Colonic mucosa (tissue), 4 donors: ENCODE measurements at regions not wholly inside any gene's neighbourhood (a gene's known extent, or its start where the extent isn't known, plus 50 kb on each side); places are given as distances from the start of the nearest gene placed in this dataset.

Experiments used
- DNase-seq: peaks from one replicate; pipeline ENCODE4 v3.0.0-alpha.2; 2020
- H3K27ac ChIP-seq: fragments of 200-600 bp; one replicate; pipeline ENCODE4 v1.8.0; 2021
- H3K27me3 ChIP-seq: fragments of 200-600 bp; one replicate; pipeline ENCODE4 v1.8.0; 2021
- H3K36me3 ChIP-seq: fragments of 200-600 bp; one replicate; pipeline ENCODE4 v1.8.0; 2021
- H3K4me1 ChIP-seq: fragments of 200-600 bp; one replicate; pipeline ENCODE4 v1.8.0; 2021; ENCODE audit warnings: mild to moderate bottlenecking
- H3K4me3 ChIP-seq: fragments of 200-600 bp; one replicate; pipeline ENCODE4 v1.8.0; 2021
- H3K9ac ChIP-seq, 2 donors: one replicate each; pipeline ENCODE4 v1.7.0; 2013; ENCODE audit warnings: control low read depth in 2 of 2, low read depth in 2 of 2, low read length in 2 of 2
- H3K9me3 ChIP-seq: fragments of 200-600 bp; one replicate; pipeline ENCODE4 v1.8.0; 2021
- intact Hi-C: fragments of 100-400 bp; cut with DNase I; formaldehyde crosslinking; loops from one replicate; pipeline ENCODE4 v1.14.1; 2022
- TF ChIP-seq, protein P1 (sequence below): fragments of 200-600 bp; IDR thresholded peaks from one replicate; pipeline ENCODE4 v1.8.0; 2022; ENCODE audit warnings: antibody characterized with exemption, mild to moderate bottlenecking
- donor health status: healthy.
- donor health status: DM: no; HTN: no; CAD: no.
- donor health status: DM: no; HTN: no; CAD: no.

DNA sequence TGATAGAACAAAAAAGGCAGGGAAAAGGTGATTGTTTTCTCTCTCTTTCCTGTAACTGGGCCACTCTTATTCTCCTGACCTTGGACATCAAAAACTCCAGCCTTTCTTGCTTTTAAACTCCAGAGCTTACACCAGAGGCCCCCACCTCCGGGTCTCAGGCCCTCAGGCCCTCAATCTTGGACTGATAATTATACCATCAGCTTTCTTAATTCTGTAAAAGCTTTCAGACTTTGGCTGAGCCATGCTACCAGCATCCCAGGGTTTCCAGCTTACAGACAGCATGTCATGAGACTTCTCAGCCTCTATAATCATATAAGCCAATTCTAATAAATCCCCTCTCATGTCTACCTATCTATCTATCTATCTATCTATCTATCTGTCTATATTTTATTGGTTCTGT, 137.7 kb downstream of the SNX18 start:
- intact Hi-C loops = no loop called here
- H3K36me3 ChIP-seq = no peaks in the 10 kb centered on the region
- H3K27me3 ChIP-seq = no peaks in the 10 kb centered on the region
- no peak for DNase-seq
- H3K9ac ChIP-seq = no peak overlapping the region
- no peak overlapping the region for H3K4me3 ChIP-seq
- TF ChIP-seq, protein P1, sequence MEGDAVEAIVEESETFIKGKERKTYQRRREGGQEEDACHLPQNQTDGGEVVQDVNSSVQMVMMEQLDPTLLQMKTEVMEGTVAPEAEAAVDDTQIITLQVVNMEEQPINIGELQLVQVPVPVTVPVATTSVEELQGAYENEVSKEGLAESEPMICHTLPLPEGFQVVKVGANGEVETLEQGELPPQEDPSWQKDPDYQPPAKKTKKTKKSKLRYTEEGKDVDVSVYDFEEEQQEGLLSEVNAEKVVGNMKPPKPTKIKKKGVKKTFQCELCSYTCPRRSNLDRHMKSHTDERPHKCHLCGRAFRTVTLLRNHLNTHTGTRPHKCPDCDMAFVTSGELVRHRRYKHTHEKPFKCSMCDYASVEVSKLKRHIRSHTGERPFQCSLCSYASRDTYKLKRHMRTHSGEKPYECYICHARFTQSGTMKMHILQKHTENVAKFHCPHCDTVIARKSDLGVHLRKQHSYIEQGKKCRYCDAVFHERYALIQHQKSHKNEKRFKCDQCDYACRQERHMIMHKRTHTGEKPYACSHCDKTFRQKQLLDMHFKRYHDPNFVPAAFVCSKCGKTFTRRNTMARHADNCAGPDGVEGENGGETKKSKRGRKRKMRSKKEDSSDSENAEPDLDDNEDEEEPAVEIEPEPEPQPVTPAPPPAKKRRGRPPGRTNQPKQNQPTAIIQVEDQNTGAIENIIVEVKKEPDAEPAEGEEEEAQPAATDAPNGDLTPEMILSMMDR = no peak
- H3K4me1 ChIP-seq = no peaks in the 10 kb centered on the region
- H3K9me3 ChIP-seq = no peaks in the 10 kb centered on the region
- H3K27ac ChIP-seq = no peak overlapping the region

DNA sequence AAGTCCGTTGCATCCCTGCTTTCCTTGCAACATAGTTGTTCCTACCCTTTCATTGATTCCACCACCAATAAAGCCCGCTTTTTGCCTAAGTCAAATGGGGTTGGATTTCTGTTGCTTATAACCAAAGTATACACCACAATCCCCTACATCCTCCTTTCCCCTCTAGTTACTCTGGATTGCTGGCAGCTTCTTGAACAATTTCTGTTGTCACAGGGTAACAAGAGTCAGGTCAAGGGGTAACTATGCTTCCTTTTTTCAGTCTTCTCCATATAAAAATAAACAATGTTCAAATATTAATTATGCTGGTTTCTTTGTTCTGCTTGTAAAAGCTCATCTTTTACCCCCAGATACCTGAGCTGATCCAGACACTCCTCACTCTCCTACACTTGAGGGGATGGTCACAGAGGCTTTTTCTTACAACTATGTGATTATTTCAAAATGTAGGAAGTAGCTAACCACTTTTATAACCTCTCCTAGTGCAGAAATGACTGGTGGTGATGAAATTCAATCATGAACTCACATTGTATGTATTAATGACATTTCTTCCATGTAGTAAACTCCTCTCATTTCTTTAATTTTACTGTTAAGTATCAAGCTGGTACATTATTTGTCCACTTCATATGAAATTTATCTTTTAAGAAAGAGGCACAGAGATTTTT, 136.5 kb downstream of the SNX18 start:
- Histone ChIP-seq H3K9me3 (no peaks in the 10 kb centered on the region), H3K36me3 (no peaks in the 10 kb centered on the region)

DNA sequence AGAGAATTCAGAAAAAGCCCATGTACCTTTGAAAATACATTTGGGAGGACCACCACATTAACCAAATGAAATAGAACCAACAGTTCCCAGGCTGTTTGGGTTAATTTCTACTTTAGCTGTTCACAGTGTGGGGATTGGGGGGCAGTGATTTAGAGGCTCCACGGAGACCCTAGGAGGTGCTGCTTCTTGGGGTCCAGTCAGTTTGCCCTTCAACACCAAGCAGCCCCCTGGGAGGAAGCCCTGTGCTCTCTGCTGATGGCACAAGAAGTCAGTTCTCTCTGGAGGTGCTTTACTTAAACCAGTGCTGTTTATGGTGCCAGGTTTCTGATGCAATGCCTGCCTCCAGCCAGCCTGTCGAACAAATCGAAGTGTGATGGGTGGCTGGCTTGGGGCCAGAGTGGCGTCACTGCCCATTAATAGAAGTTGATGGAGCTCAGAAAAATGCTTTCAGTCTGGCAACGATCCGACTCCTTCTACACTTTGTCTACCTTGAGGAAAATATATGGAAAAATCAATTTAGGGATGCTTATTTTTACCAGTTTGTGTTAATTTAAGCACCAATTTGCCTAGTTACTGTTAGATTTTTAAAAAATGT, 134.0 kb downstream of the SNX18 start:
- H3K9me3 ChIP-seq = no peaks in the 10 kb centered on the region
- H3K27ac ChIP-seq = no peak overlapping the region
- H3K9ac ChIP-seq = no peak overlapping the region
- intact Hi-C loops = no loop called here
- H3K36me3 ChIP-seq = no peaks in the 10 kb centered on the region
- H3K4me3 ChIP-seq = no peak overlapping the region
- DNase-seq = no peak
- TF ChIP-seq, protein P1 = no peak
- no peaks in the 10 kb centered on the region for H3K4me1 ChIP-seq
- H3K27me3 ChIP-seq = no peaks in the 10 kb centered on the region

More for the DNA sequence above, 136.5 kb downstream of the SNX18 start:
- no peaks in the 10 kb centered on the region for H3K27me3 ChIP-seq
- no peak for DNase-seq
- H3K27ac ChIP-seq = no peak overlapping the region
- H3K9ac ChIP-seq = no peak overlapping the region
- no peaks in the 10 kb centered on the region for H3K4me1 ChIP-seq
- TF ChIP-seq, protein P1 = no peak
- intact Hi-C loops = no loop called here
- H3K4me3 ChIP-seq = no peak overlapping the region

DNA sequence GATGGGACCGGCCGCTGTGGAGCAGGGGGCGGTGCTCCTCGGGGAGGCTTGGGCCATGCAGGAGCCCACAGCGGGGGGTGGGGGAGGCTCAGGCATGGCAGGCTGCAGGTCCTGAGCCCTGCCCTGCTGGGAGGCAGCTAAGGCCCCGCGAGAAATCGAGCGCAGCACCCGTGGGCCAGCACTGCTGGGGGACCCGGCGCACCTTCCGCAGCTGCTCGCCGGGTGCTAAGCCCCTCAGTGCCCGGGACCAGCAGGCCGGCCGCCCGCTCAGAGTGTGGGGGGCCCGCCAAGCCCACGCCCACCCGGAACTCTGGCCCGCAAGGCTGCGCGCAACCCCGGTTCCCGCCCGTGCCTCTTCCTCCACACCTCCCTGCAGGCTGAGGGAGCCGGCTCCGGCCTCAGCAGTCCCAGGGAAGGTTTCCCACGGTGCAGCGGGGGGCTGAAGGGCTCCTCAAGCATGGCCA, 131.5 kb downstream of the SNX18 start:
- no peaks in the 10 kb centered on the region for H3K4me1 ChIP-seq
- DNase-seq = no peak
- intact Hi-C loops = no loop called here
- no peak overlapping the region for H3K9ac ChIP-seq
- H3K9me3 ChIP-seq = no peaks in the 10 kb centered on the region
- no peaks in the 10 kb centered on the region for H3K27me3 ChIP-seq
- no peak overlapping the region for H3K4me3 ChIP-seq
- H3K27ac ChIP-seq = no peak overlapping the region
- H3K36me3 ChIP-seq = no peaks in the 10 kb centered on the region
- TF ChIP-seq, protein P1 = no peak

DNA sequence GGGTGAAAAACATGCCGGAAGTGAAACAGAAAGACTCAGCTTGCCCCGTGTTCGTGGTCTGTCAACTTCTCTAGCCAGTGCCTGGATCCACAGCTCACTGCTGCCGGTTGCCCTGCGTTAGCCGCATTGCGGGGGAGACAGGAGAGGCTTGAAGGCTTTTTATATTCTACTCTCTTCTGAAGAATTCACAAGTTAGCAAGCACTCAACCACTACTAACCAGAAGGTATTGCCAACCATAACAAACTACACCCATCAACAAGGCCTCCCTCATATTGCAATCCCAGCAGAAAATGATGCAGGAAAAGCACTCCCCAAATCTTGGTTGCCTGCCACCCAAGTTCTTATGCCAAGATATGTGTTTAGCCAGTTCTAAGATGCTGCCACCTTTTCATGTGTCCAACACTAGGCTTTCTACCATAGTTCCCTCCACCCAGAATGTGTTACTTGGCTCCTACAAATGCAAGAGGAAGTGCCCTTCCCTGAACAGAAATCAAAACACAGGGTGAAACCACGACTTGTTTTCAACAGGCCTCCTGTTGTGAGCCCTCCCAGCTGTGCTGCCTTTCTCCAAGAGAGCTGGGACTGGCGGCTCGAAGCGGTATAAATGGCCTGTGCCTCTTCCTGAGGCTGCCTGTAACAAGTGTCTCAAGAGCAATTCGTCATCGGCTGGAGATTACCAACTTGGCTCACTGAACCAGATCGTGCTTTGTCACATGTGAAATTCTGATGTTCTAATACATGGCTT, 129.0 kb downstream of the SNX18 start:
- no peaks in the 10 kb centered on the region for H3K9me3 ChIP-seq
- H3K4me1 ChIP-seq = no peaks in the 10 kb centered on the region
- DNase-seq = peak; percentile 55
- H3K36me3 ChIP-seq = no peaks in the 10 kb centered on the region
- H3K4me3 ChIP-seq = no peak overlapping the region
- TF ChIP-seq, protein P1 = no peak
- H3K27me3 ChIP-seq = no peaks in the 10 kb centered on the region
- peak overlapping the region; percentile 61 for H3K27ac ChIP-seq
- peak overlapping the region in 1 of 2 donors; percentile 1 for H3K9ac ChIP-seq
- intact Hi-C loops = no loop called here
